ENCODE measurements at regions not wholly inside any gene's neighbourhood (a gene's known extent, or its start where the extent isn't known, plus 50 kb on each side); places are given as distances from the start of the nearest gene placed in this dataset.

DNA sequence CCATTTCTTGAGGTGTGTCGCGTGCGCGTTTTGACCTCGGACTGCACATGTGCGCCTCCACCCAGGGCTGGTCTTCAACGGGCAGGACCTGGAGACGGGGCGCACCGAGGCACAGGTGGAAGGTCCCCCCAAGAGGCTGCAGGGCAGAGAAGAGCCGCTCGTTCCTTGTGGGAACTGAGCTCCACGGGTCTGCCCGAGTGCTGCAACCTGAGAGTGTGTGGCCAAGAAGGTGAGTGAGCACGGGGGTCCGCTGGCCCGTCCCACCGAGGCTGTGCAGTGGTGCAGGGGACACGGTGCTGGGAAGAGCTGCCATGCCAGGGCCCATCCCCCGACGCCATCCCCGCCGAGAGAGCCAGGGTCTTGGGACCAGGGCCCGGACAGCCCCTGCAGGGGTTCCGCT, 268.3 kb downstream of the GALR1 start:
- no peak for DNase-seq (ENCODE audit: low read depth)

DNA sequence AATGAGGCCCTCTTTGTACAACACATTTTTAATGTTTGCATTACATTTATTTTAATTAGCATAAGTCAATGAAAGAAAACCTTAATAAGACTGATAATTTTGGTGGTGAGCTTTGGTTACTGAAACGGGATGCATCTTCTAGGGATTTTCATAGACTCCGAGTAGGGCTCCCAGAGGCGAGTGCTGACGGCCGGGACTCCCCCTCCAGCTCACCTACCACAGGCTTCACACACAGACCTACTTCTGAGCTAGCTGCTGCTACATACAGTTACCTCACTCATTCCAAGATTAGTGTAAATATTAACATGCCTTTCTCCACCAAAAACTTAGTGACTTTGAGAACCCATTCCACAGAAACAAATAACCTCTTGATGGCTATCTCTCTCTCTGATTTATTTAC, 271.1 kb downstream of the GALR1 start:
- no peak for DNase-seq (ENCODE audit: low read depth)

DNA sequence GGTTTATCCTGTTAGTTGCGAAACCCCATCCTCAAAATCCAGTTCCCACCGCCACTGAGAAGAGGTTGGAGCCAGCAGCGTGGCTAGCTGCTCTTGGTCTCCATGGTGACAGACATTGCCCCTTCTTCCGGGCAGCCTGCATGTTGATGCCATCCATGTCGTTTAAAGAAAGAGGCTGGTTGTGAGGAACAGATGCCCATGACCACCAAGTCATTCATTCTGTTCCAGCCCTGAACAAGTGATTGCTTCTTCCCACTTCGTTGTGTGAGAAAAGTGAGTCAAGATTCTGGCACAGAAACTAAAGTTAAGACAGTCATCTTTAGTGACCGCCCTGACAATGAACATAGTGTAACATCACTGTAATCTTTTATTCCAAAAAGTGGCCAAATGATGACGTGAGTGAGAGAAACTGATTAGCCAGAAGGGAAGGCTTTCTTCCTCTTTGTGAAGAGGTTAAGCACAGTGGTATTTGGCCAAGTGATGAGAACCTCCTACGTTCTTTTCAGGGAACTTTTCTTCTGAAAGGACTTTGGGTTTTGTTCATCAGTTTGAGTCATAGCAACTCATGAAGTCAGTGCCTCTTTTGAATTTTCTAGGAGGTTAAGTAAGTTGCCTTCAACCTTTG, 272.5 kb downstream of the GALR1 start:
- DNase-seq (ENCODE audit: low read depth) = no peak

DNA sequence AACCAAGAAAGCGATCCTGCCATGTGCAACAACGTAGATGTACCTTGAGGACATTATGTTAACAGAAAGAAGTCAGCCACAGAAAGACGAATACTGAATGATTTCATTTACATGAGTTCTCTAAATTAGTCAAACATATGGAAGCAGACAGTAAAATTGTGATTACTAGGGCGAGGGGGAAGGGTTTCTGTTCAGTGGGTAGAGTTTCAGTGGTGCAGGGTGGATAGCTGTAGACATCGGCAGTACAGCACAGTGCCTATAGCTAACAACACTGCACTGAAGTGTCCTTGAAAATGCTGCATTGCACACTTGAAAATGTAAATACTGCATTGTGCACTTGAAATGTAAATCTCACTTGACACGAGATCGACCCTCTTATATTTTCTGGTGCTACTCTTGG, 275.3 kb downstream of the GALR1 start:
- DNase-seq (ENCODE audit: low read depth) = no peak

DNA sequence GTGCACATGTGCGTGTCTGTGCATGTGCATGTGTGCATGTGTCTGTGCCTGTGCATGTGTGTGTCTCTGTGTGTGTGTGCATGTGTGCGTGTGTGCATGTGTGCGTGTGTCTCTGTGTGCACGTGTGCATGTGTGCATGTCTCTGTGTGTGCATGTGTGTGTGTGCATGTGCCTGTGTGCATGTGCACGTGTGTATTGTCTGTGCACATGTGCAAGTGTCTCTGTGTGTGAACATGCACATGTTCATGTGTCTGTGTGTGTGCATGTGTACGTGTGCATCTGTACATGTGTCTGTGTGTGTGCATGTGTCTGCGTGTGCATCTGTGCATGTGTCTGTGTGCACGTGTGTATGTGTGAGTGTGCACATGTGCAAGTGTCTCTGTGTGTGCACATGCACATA, 277.3 kb downstream of the GALR1 start:
- no peak for DNase-seq (ENCODE audit: low read depth)

DNA sequence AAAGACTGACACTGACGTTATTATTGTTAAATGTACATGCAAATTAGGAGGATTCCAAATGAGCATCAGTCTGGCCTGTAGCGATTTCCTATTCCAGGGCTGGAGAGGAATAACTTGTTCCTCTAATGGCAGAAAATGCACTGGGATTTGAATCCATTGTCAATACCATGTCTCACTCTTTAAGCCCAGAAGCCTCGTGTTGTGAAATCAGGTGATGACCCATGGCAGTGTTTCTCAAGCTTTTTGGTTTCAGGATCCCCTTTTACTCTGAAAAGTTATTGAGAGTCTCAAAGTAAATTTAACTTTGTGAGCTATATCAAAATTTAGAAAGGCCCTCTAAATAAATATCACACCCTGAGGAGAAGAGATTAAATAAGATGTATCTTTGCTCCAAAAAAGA, 279.2 kb downstream of the GALR1 start:
- no peak for DNase-seq (ENCODE audit: low read depth)

DNA sequence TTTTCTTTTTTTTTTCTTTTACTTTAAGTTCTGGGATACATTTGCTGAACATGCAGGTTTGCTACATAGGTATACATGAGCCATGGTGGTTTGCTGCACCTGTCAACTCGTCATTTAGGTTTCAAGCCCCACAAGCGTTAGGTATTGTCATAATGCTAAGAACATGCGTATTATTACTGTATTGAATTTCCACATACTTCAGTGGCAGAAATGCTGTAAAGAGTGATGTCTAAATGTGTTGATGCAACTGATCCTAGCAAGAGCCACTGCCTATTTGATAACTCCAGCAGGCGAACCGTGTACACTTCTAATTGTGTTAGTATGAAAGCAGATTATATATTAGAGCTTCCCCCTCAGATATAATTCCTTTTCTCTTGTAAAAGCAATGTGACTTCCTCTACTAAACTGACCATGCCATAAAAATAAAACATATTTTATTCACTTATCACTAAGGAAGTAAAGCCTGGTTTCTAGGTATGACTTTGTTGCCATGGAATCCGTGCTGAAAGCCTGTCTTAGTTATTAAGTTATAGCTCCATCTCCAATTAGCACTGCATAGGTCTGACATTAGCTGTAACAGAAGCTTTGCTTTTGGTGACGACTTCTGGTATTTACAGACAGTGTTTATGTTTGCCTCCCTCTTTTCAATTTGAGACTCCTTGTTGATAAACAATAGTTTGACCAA, 280.0 kb downstream of the GALR1 start:
- no peak for DNase-seq (ENCODE audit: low read depth)

DNA sequence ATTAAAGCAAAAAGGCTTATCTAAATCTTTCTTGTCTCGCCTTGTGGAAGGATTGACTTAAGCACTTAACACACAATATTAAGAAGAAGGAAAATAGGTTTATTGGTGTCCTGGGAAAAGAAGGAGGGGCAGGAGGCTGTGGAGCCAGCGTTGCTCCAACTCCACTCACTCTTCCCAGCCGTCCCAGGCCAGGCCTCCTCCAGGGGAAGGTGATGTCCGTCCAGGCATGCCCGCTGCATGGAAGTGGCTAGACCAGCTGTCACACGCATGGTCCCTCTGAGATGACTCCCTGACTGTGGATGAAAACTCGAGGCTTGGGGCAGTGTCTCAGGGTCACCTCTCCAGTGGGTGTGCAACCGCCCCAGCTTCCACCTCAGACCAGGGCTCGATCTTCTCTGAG, 281.1 kb downstream of the GALR1 start:
- DNase-seq (ENCODE audit: low read depth) = no peak

DNA sequence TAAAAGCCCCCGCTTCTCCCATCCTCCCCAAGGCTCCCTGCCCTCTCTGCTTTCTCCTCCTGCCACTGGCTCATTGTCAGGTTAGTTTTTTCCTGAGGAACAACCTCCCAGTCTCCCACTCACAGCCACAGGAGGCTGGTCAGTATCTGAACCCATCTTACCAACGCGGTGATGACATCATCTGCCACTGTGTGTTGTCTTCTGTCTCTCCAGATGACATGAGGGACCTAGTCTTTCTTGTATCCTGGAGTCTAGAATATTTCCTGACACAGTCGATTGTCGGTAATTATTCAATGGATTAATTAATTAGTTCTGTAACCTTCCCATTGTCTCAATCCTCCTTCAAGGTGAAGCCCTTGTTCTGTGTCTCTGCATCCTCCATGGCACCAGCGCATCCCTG, 290.2 kb downstream of the GALR1 start:
- DNase-seq (ENCODE audit: low read depth) = no peak

DNA sequence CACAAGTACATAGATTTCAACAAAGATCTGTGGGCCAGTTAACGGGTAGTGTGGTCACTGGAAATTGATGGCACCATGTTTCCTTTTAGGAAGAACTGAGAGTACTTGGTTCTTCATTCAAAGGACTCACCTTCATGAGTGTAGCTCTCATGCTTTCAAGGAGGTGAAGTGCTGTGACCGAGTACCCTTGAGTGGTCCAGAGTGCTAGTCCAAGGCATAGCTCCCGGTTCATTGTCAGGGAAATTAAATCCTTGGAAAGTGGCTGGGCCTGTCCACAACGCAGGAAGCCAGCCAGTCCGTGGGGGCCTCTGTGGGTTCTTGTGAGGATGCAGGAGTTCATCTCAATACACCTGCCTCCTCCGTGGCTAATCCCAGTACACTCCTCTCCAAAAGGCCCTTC, 295.1 kb downstream of the GALR1 start:
- DNase-seq (ENCODE audit: low read depth) = no peak

DNA sequence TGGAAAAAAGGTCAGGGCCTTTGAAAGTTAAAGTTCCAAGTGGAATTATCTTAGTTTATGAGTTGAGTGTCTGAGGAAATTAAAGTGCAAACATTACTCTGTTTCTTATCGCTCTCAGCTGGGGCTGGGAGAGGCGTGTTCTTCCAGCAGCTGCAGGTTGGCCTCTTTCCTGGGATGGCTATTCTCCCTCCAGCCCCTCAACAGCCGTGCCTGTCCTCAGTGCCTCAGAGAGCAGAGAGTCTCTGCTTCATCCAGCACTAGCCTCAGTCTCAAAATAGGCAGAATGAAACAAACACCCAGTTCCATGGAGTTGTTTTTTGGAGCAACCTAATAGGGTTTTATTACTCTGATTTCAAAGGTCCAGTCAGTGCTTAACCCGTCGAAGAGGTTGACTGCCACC, 298.1 kb downstream of the GALR1 start:
- DNase-seq (ENCODE audit: low read depth) = no peak

DNA sequence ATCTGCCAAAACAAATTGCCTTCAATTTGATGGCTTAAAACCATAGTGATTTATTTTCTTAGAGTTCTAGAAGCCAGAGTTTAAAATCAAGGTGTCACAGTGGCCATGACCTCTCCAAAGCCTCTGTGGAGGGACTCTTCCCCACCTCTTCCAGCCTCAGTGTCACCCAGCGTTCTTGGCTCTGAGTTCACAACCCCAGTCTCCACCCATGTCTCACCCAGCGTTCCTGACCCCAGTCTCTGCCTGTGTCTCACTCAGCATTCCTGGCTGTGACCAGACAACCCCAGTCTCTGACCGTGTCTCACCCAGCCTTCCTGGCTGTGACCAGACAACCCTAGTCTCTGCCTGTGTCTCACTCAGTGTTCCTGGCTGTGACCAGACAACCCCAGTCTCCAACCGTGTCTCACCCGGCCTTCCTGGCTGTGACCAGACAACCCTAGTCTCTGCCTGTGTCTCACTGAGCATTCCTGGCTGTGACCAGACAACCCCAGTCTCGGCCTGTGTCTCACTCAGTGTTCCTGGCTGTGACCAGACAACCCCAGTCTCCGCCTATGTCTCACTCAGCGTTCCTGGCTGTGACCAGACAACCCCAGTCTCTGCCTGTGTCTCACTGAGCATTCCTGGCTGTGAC, 299.3 kb downstream of the GALR1 start:
- DNase-seq (ENCODE audit: low read depth) = no peak

DNA sequence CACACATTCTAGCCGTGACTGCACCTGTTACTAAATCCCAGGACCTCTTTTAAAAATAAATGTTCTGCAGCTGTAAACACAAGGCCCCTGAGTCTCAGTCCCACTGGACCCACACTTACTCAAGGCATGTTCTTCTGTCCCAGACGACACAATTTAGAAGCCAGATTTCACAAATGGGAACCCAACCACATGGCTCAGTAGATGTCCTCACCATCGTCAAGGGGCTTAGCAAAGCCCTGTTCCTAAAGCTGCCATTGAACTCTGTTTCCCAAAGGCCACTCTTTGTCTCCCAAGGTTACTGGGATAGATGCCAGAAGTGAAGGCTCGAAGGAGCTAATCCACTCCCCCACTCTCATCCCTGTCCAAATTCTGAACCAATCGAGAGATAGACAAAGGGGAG, 301.0 kb downstream of the GALR1 start:
- no peak for DNase-seq (ENCODE audit: low read depth)

DNA sequence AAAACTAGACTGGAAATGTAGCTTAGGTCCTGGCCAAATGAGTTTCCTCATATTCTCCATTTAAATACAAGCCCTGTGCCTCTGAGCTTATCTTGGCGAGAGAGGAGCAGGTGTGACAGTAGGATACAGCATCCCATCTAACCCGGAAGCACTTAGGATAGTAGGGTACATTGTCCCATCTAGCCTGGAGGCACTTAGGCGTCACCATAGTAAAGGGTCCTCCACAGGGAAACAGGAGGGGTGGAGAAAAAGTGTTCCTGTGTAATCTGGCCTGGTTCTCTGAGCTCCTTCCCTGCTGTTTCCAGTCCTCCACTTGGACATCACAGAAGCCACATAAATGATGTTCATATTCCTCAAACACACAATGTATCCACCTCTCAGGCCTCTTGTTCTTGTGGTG, 301.4 kb downstream of the GALR1 start:
- no peak for DNase-seq (ENCODE audit: low read depth)

DNA sequence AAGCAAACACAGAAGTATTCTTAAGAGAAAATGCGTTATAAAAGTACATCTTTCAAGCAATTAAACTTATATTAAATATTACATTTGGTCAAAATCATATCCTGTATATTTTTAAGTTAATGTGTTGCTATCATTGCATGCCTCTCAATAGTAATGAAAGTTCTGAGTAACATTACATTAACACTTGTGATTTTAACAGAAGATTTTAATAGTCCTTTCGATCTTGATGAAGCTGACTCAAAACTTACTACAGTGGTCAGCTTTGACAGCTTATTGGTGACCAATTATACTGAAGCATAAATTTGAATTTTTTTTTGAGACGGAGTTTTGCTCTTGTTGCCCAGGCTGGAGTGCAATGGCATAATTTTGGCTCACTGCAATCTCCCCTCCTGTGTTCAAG, 303.3 kb downstream of the GALR1 start:
- DNase-seq (ENCODE audit: low read depth) = no peak

DNA sequence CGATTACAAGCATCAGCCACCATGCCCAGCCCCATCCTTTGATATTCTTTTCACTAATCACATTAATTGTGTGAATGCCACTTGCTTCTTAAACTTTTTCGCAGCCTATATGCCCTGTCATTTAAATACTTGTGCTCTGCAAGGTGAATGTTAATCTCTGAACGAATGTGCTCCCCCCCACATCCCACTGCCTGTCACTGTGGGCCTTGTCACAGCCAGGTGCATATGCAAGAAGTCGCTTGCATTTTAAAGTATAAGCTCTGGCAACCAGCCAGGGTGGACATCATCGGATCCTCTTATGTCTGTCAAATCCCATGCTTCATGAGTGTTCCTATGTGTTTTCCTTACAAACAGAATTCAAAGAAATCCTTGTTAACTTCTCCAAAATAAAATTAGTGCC, 304.4 kb downstream of the GALR1 start:
- DNase-seq (ENCODE audit: low read depth) = no peak

DNA sequence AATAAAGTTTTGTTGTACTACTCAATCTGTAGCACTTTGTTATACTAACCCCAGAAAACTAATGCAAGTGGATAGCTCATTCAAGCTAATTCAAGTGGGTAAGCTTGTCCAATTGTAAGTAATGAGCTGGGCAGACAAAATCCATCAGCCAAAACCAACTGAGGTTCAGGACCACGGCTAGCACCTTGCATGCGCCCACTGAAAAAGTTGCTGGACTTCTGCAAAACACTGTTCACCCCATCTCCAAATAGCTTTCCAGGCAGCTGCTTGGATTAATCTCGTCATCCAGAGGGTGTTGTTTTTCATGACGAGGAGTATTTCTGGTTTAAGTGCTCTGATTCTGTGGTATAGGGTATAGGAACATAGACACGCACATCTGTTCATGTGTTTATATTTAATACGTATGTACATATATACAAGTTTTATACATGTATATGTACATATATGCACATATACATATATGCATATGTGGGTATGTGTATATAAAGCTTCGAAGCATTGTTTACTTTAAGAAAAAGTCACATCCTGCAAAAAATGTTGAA, 307.5 kb downstream of the GALR1 start:
- no peak for DNase-seq (ENCODE audit: low read depth)

DNA sequence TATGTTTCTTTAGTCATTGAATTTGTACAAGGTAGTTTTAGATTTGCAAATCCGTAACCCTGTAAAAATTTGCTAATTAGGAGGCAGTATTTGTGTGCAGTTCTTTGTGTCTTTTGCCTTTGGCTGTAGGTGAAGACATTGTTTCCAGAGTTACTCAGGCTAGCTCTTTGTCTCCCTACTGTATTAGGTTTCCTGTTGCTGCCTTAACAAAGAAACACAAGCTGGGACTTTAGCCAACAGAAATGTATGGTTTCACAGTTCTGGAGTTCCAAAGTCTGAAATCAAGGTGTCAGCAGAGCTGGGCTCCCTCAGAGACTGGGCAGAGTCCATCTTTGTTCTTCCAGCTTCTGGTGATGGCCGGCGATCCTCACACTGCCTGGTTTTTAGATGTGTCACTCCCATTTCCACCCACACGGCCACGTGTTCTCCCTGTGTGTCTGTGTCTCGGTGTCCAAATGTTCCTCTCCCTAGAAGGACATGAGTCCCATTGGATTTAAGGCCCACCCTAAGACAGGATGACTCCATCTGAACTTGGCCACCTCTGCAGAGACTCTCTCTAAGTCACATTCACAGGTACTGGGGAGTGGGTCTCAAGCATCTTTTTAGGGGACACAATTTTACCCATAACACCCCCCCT, 309.7 kb downstream of the GALR1 start:
- no peak for DNase-seq (ENCODE audit: low read depth)

DNA sequence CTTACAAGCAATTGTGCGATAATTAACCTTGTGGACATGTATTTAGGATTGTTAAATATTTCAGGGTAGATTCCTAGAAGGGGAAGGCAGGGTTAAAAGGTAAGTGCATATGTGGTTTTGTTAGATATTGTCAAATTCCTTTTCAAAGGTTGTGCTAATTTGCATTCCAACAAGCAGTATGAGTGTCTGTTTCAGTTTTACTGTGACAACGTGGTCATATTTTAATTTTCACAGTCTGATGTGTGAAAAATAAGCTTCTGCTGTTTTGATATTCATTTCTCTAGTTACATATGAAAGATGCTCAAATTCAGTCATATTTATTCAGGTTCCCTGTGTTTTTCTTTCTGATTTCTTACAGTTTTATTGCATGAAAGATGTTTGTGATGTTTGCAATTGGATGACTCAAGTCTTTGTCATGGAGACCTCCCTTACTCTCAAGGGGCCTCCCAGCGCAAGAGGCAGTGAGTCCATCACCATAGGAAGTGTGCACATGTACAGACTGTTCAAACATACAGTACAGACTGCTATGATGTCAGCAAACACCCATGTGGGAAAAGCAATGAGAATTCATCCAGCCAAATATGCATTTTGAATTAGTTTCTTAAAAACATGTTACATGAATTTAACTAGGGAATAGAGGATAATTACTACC, 310.8 kb downstream of the GALR1 start:
- DNase-seq (ENCODE audit: low read depth) = no peak

DNA sequence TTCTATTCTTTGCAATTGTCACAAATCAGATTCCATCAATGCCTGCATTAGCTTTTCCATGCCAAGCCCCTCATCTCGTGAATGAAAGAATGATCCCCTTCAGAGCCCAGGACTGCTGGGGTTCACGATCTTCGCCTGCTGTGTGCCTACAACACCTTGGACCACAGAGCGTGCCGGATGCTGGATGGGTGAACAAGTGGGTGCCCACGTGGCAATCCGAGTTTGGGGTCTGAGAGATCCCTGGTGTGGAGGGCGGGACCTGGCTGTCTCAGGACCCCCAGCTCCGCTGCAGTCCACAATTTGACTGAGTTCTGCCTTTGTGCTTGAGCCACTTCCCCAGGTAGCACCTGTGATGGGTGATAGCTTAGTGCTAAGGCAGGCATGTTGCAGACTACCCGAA, 317.0 kb downstream of the GALR1 start:
- no peak for DNase-seq (ENCODE audit: low read depth)

DNA sequence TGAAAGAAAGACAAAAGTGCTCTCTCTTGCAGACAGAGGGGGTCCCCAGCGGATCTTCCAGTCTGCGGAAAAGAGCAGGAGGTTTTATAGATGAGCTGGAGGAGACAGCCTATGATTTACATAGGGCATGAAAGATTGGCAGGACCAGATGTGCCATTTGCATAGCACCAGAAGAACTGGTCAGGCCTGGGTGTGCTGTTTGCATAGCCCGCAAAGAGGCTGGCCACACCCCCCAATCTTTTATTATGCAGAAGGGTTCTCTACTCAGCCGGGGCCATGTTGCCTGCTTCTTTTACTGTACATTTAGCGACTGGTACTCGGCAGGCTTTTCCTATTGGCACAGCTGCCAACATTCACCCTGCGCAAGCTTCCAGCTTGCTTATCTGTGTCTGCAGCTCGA, 317.6 kb downstream of the GALR1 start:
- DNase-seq (ENCODE audit: low read depth) = no peak

DNA sequence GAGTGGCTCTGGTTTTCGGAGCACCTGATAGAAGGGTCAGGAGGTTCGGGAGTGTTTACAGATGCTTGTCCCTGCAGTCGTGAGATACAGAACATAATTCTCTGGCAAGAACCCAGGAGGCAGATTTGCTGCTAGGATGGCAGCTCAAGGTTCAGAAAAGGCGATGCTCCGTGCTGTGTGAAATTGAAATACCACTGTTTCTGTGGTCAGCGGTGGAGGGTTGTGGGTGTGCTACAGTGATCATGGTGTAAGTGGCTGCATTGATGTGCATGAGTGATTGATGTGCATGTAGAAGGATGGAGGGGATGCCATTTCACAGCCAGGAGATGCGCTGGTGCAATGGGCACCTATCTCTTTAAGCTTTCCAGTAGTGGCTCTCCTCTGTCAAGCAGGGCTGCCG, 322.1 kb downstream of the GALR1 start:
- no peak for DNase-seq (ENCODE audit: low read depth)

DNA sequence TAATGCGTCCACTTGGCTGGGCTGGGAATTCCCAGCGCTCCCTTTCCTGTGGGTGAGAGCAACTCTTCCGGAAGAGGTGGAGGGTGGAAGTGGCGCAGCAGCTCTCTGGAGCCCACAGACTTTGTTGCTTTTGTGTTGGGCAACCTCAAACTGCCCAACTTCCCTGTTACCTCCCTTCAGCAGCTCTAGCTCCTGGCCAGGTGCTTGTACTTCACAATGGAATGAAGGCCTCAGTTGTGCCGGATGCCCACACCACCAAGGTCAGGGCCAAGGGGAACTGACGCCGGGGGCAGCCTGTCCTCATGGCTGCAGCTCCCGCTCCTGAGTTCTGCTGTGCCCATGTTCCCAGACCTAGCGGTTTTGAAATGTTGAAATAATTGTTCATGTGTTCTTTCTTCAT, 322.9 kb downstream of the GALR1 start:
- DNase-seq (ENCODE audit: low read depth) = no peak
